Ovary (tissue), 3 donors: ENCODE measurements at regions not wholly inside any gene's neighbourhood (a gene's known extent, or its start where the extent isn't known, plus 50 kb on each side); places are given as distances from the start of the nearest gene placed in this dataset.

Source experiments
- EP300 ChIP-seq: sonication (generic); formaldehyde crosslinking; IDR thresholded peaks from one replicate; pipeline ENCODE4 v1.6.1; 2017; ENCODE audit warnings: antibody characterized with exemption
- POLR2A ChIP-seq: fragments of 450-650 bp; IDR thresholded peaks from one replicate; pipeline ENCODE4 v1.6.1; 2017; ENCODE audit warnings: antibody characterized with exemption, mild to moderate bottlenecking, moderate library complexity
- TF ChIP-seq, protein P1 (sequence below), 3 donors: fragments of 450-650 bp in 2 of 3; fragments of 200-600 bp in 1 of 3; IDR thresholded peaks; one replicate each; pipeline versions ENCODE4 v1.5.1 to v1.8.0; 2016 to 2022; ENCODE audit warnings: antibody characterized with exemption in 3 of 3, mild to moderate bottlenecking in 1 of 3
- donor health status: DM: no; HTN: no; CAD: no.

DNA sequence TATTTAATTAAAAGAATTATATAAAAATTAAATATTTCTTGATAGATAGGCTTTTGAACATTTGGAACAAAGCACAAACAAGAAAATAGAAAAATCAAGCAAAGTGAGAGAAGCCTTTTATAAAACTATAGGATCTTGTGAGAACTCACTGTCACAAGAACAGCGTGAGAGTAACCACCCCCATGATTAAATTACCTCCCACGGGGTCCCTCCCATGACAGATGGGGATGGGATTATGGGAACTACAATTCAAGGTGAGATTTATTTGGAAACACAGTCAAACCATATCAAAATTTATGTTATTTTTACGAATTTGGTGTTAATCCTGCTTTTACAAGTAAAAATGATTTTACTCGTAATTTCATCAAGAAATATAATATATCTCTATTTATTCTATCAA lies 1136.1 kb upstream of the POT1 start:
- TF ChIP-seq, protein P1, sequence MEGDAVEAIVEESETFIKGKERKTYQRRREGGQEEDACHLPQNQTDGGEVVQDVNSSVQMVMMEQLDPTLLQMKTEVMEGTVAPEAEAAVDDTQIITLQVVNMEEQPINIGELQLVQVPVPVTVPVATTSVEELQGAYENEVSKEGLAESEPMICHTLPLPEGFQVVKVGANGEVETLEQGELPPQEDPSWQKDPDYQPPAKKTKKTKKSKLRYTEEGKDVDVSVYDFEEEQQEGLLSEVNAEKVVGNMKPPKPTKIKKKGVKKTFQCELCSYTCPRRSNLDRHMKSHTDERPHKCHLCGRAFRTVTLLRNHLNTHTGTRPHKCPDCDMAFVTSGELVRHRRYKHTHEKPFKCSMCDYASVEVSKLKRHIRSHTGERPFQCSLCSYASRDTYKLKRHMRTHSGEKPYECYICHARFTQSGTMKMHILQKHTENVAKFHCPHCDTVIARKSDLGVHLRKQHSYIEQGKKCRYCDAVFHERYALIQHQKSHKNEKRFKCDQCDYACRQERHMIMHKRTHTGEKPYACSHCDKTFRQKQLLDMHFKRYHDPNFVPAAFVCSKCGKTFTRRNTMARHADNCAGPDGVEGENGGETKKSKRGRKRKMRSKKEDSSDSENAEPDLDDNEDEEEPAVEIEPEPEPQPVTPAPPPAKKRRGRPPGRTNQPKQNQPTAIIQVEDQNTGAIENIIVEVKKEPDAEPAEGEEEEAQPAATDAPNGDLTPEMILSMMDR (IDR thresholded peaks at IDR 0.05) = no peak
- TF ChIP-seq POLR2A (no peak), EP300 (no peak)
